Fibroblast of lung (primary cell): ENCODE measurements at regions not wholly inside any gene's neighbourhood (a gene's known extent, or its start where the extent isn't known, plus 50 kb on each side); places are given as distances from the start of the nearest gene placed in this dataset.

Source experiments
- DNase-seq, 2 donors: peaks; one replicate each; pipeline versions ENCODE4 v3.0.0 to v3.0.0-alpha.2; 2010; ENCODE audit warnings: low read depth in 2 of 2
- H2AFZ ChIP-seq: 2 replicates; pipeline ENCODE4 v1.5.1; 2012; ENCODE audit warnings: low read length, control low read depth, inconsistent platforms
- H3K27ac ChIP-seq: 2 replicates; pipeline ENCODE4 v1.5.1; 2011; ENCODE audit warnings: low read length, control low read depth; ENCODE audit not compliant: insufficient read depth
- H3K27me3 ChIP-seq: 2 replicates; pipeline ENCODE4 v1.5.1; 2011; ENCODE audit warnings: mild to moderate bottlenecking, low read length; ENCODE audit not compliant: control insufficient read depth, insufficient read depth
- H3K36me3 ChIP-seq: 2 replicates; pipeline ENCODE4 v1.5.1; 2011; ENCODE audit warnings: low read length; ENCODE audit not compliant: control insufficient read depth, insufficient read depth
- H3K4me1 ChIP-seq: 2 replicates; pipeline ENCODE4 v1.5.1; 2011; ENCODE audit warnings: low read length; ENCODE audit not compliant: control insufficient read depth, insufficient read depth; ENCODE audit errors: extremely low read depth
- H3K4me2 ChIP-seq: 2 replicates; pipeline ENCODE4 v1.5.1; 2011; ENCODE audit warnings: low read length, control low read depth; ENCODE audit not compliant: insufficient read depth; ENCODE audit errors: extremely low read depth
- H3K4me3 ChIP-seq, 4 experiments: fragments of 200-600 bp in 1 of 4; sonication (generic) in 1 of 4; replicated peaks in 1 of 4; 2 replicates each; pipeline ENCODE4 v1.5.1; 2011 to 2016; ENCODE audit warnings: low read length in 4 of 4, low read depth in 3 of 4, mild to moderate bottlenecking in 3 of 4, control low read depth in 2 of 4, inconsistent platforms in 1 of 4, mixed read lengths in 1 of 4; ENCODE audit not compliant: insufficient read depth in 1 of 4; ENCODE audit errors: control extremely low read depth in 1 of 4
- H3K79me2 ChIP-seq: 2 replicates; pipeline ENCODE4 v1.5.1; 2012; ENCODE audit warnings: mild to moderate bottlenecking, low read length, inconsistent platforms; ENCODE audit not compliant: control insufficient read depth, insufficient read depth
- H3K9ac ChIP-seq: 2 replicates; pipeline ENCODE4 v1.5.1; 2011; ENCODE audit warnings: mild to moderate bottlenecking, low read length, control low read depth; ENCODE audit not compliant: insufficient read depth
- H3K9me3 ChIP-seq: 2 replicates; pipeline ENCODE4 v1.5.1; 2012; ENCODE audit warnings: low read depth, low read length; ENCODE audit not compliant: control insufficient read depth, insufficient read depth
- H4K20me1 ChIP-seq: 2 replicates; pipeline ENCODE4 v1.5.1; 2011; ENCODE audit warnings: low read length; ENCODE audit not compliant: control insufficient read depth, insufficient read depth; ENCODE audit errors: extremely low read depth
- EZH2 ChIP-seq: IDR thresholded peaks from 2 replicates; pipeline ENCODE4 v1.5.1; 2012; ENCODE audit warnings: low read length, control low read depth, mild to moderate bottlenecking; ENCODE audit errors: missing control alignments
- TF ChIP-seq, protein P1 (sequence below), 2 donors: IDR thresholded peaks in 1 of 2; conservative IDR thresholded peaks in 1 of 2; 1 replicate in 1 of 2; 2 replicates in 1 of 2; pipeline ENCODE4 v1.5.1; 2011 to 2012; ENCODE audit warnings: low read length in 2 of 2, control low read depth in 1 of 2, inconsistent platforms in 1 of 2, low read depth in 1 of 2, mild to moderate bottlenecking in 1 of 2

DNA sequence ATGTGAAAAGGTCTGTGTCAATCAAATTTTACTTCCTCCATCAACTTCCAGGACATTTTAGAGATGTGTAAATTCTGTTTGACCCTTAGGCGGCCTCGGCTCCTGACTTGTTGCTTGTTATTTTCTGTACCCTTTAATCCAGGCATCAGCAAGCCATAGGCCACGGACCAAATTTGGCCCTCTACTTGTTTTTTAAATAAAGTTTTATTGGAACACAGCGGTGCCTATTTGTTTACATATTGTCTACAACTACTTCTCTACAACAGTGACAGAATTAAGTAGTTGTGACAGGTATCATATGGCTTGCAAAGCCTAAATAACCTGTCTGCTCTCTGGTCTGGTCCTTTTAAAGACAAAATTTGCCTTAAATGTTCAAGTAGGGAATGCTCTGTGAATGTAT, 132.1 kb downstream of the AACS start:
- H3K4me1 ChIP-seq: no peaks in the 10 kb centered on the region
- no peak overlapping the region for H3K4me3 ChIP-seq
- TF ChIP-seq EZH2: no peak
- TF ChIP-seq, protein P1, sequence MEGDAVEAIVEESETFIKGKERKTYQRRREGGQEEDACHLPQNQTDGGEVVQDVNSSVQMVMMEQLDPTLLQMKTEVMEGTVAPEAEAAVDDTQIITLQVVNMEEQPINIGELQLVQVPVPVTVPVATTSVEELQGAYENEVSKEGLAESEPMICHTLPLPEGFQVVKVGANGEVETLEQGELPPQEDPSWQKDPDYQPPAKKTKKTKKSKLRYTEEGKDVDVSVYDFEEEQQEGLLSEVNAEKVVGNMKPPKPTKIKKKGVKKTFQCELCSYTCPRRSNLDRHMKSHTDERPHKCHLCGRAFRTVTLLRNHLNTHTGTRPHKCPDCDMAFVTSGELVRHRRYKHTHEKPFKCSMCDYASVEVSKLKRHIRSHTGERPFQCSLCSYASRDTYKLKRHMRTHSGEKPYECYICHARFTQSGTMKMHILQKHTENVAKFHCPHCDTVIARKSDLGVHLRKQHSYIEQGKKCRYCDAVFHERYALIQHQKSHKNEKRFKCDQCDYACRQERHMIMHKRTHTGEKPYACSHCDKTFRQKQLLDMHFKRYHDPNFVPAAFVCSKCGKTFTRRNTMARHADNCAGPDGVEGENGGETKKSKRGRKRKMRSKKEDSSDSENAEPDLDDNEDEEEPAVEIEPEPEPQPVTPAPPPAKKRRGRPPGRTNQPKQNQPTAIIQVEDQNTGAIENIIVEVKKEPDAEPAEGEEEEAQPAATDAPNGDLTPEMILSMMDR (conservative IDR thresholded peaks at IDR 0.05 in 1 of 2, IDR thresholded peaks at IDR 0.05 in 1 of 2; ENCODE audit: low read depth in 1 of 2, low read length in 2 of 2): no peak
- H3K9me3 ChIP-seq: no peaks in the 10 kb centered on the region
- no peaks in the 10 kb centered on the region for H4K20me1 ChIP-seq
- no peak overlapping the region for H3K4me2 ChIP-seq
- H3K36me3 ChIP-seq: no peaks in the 10 kb centered on the region
- no peak overlapping the region for H3K9ac ChIP-seq
- H3K27ac ChIP-seq: no peak overlapping the region
- H2AFZ ChIP-seq: no peak overlapping the region
- DNase-seq: no peak
- no peaks in the 10 kb centered on the region for H3K27me3 ChIP-seq
- H3K79me2 ChIP-seq: no peaks in the 10 kb centered on the region

DNA sequence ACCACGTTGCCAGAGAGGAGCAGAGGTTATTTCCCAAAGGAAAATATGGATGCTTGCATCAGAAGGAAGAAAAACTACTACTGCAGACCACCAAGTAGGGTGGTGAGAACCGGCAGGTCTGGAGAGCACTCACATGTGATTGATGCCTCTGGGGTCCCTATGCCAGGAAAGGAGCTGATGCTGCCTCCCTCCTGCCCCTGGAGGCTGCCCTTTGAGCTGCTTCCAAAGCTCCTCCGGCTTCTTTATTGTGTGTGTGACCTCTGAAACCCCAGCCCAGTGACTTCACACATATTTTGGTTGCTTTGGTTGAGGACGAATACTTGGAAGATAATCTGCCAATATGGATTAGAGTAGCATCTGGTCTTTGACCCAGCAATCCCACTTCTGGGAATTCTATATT, 133.4 kb downstream of the AACS start:
- H3K27me3 ChIP-seq: no peaks in the 10 kb centered on the region
- no peaks in the 10 kb centered on the region for H4K20me1 ChIP-seq
- H3K27ac ChIP-seq: no peak overlapping the region
- no peaks in the 10 kb centered on the region for H3K79me2 ChIP-seq
- H3K4me2 ChIP-seq: no peak overlapping the region
- no peaks in the 10 kb centered on the region for H3K36me3 ChIP-seq
- DNase-seq: no peak
- no peaks in the 10 kb centered on the region for H3K9me3 ChIP-seq
- no peak overlapping the region for H3K9ac ChIP-seq
- no peaks in the 10 kb centered on the region for H3K4me1 ChIP-seq
- no peak for TF ChIP-seq EZH2
- TF ChIP-seq, protein P1 (conservative IDR thresholded peaks at IDR 0.05 in 1 of 2, IDR thresholded peaks at IDR 0.05 in 1 of 2; ENCODE audit: low read depth in 1 of 2, low read length in 2 of 2): no peak
- no peak overlapping the region for H2AFZ ChIP-seq
- no peak overlapping the region for H3K4me3 ChIP-seq

DNA sequence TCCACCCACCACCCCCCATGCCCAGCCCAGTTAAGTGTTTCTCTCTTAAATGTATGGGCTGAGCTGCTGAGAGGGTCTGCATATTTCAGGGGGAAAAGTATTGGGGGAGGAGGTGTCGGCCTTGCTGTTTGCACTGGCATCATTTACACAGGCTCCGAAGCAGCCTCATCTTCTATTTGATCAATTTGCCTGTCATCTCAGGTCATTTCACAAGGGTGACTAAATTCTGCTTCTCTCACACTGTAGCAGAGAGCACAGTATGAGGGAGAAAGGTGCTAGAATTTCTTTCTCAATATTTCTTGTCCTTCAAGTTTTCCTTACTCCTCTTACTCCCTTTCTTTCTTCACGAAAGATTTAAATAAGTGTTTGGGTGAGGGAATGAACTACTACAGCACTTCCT, 135.9 kb downstream of the AACS start:
- Histone ChIP-seq H3K79me2 (no peaks in the 10 kb centered on the region), H3K4me3 (no peak overlapping the region), H3K4me2 (no peak overlapping the region), H2AFZ (no peak overlapping the region), H3K9ac (no peak overlapping the region), H3K27me3 (no peaks in the 10 kb centered on the region), H3K9me3 (no peaks in the 10 kb centered on the region), H3K27ac (no peak overlapping the region), H3K4me1 (no peaks in the 10 kb centered on the region), H3K36me3 (no peaks in the 10 kb centered on the region), H4K20me1 (no peaks in the 10 kb centered on the region)
- no peak for DNase-seq
- TF ChIP-seq EZH2: no peak
- TF ChIP-seq, protein P1 (conservative IDR thresholded peaks at IDR 0.05 in 1 of 2, IDR thresholded peaks at IDR 0.05 in 1 of 2; ENCODE audit: low read depth in 1 of 2, low read length in 2 of 2): no peak
